ENCODE measurements at regions not wholly inside any gene's neighbourhood (a gene's known extent, or its start where the extent isn't known, plus 50 kb on each side); places are given as distances from the start of the nearest gene placed in this dataset.

DNA sequence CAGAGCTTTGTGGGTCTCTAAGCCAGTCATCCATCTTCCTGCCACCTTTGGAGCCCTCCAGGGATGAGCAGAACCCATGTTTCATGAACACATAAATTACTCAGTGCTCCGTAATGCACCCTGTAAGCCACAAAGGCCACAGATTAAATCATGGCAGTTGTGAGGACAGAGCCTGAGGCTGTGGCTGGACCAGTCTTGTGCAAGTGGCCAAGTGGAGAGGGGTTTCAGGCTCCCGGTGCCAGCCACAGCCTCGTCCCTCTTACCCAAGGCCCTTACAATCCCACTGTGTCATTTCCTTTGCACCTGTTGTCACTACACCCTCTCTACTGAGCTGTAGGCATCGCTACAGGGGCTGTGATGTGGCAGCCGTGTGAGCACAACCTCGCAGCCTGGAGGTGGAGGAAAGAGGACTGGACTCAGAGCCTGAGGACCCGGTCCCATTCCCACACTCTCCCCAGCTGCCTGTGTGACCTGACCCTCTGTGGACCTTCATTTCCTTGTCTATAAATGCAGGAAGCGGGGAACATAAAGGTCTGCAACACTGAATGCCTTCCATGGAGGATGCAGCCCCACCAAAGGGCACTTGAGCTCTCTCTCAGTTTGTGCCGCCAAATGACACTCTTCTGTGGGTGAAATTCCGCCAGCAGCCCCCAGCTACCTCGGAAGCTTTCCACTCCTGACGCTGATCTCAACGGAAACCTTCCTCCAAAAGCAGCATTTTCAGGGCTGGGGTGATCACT is 792.0 kb downstream of the UQCRFS1 start:
- Histone ChIP-seq H2BK15ac (ENCODE audit: low read depth, low read length) (no peak overlapping the region), H4K8ac (replicated peaks; ENCODE audit: insufficient read length, low read depth, low read length) (no peak overlapping the region), H3K4me1 (ENCODE audit: insufficient read depth, low read length) (peaks cover 17% of the 10 kb centered on the region), H3K23ac (ENCODE audit: insufficient read length, low read depth, low read length) (no peak overlapping the region), H2BK120ac (ENCODE audit: low read depth, low read length, poor library complexity, severe bottlenecking) (no peak overlapping the region), H3K79me1 (ENCODE audit: insufficient read depth, low read depth, low read length, poor library complexity, severe bottlenecking) (no peaks in the 10 kb centered on the region), H3K79me2 (ENCODE audit: insufficient read depth, low read length) (no peaks in the 10 kb centered on the region), H3K18ac (ENCODE audit: insufficient read length, low read depth, low read length) (no peak overlapping the region), H3K9ac (ENCODE audit: extremely low read depth, insufficient read length, low read length) (no peak overlapping the region), H2BK5ac (ENCODE audit: insufficient read length, low read length) (no peak overlapping the region), H3K27ac (ENCODE audit: insufficient read length, low read depth, low read length) (no peak overlapping the region), H4K5ac (ENCODE audit: insufficient read length, low read depth, low read length) (no peak overlapping the region), H2AFZ (ENCODE audit: low read length) (no peak overlapping the region), H3K4me2 (ENCODE audit: insufficient read depth, insufficient read length, low read length) (no peak overlapping the region), H3K4ac (ENCODE audit: low read depth, low read length) (no peak overlapping the region), H3K23me2 (ENCODE audit: insufficient read length, low read depth, low read length, poor library complexity, severe bottlenecking) (no peaks in the 10 kb centered on the region), H3K9me3 (ENCODE audit: control insufficient read depth, low read depth, low read length) (no peaks in the 10 kb centered on the region), H2BK20ac (ENCODE audit: low read depth, low read length, poor library complexity, severe bottlenecking) (no peak overlapping the region), H2AK5ac (ENCODE audit: insufficient read length, low read length) (no peak overlapping the region), H3K56ac (ENCODE audit: insufficient read length, low read depth, low read length) (no peak overlapping the region), H3K14ac (ENCODE audit: insufficient read depth, low read length) (no peak overlapping the region), H2BK12ac (ENCODE audit: insufficient read length, low read depth, low read length) (no peak overlapping the region), H4K20me1 (ENCODE audit: control insufficient read depth, insufficient read depth, insufficient read length) (no peaks in the 10 kb centered on the region), H4K91ac (ENCODE audit: insufficient read length, low read depth, low read length) (no peak overlapping the region), H3K27me3 (ENCODE audit: insufficient read depth, low read length) (no peaks in the 10 kb centered on the region), H3T11ph (ENCODE audit: low read length) (no peak overlapping the region)
- H3K27ac Mint-ChIP-seq, result no peak overlapping the region
- H3K4me1 Mint-ChIP-seq, result peaks cover 31 to 32% of the 10 kb centered on the region in 2 experiments
- DNase-seq, result no peak
- no peaks in the 10 kb centered on the region for H3K36me3 Mint-ChIP-seq (ENCODE audit: insufficient read depth in 1 of 3, low read depth in 3 of 3)
- no CpG with 5 or more reads among the region's 13 CpGs for WGBS (ENCODE audit: extremely low coverage, insufficient read length, low lambda C conversion rate)
- no peak for TF ChIP-seq CTCF (conservative IDR thresholded peaks at IDR 0.05)
- no peak overlapping the region for H3K4me3 Mint-ChIP-seq
- H3K9me3 Mint-ChIP-seq, result no peaks in the 10 kb centered on the region; a peak in 1 of 5 replicates
- H3K27me3 Mint-ChIP-seq (ENCODE audit: low read depth), result no peaks in the 10 kb centered on the region
